GM21526 (cell line): ENCODE measurements at regions not wholly inside any gene's neighbourhood (a gene's known extent, or its start where the extent isn't known, plus 50 kb on each side); places are given as distances from the start of the nearest gene placed in this dataset.

Experiments
- ATAC-seq: cut with Tn5 transposase; IDR thresholded peaks from one replicate; pipeline ENCODE4 v1.9.1; 2021; ENCODE audit warnings: moderate library complexity; ENCODE audit not compliant: unreplicated experiment, low FRiP score

- ATAC-seq, result no peak
These were observed 124.3 kb upstream of the PDE5A start for GRCh38 chr4:119752936-119753335.

- no peak for ATAC-seq
These were observed 122.2 kb upstream of the PDE5A start for GRCh38 chr4:119750771-119751170.

GRCh38 chr4:119750048-119750447 lies 121.4 kb upstream of the PDE5A start:
- no peak for ATAC-seq

- no peak for ATAC-seq
These were observed 120.2 kb upstream of the PDE5A start for GRCh38 chr4:119748853-119749252.

GRCh38 chr4:119746951-119747350 lies 118.3 kb upstream of the PDE5A start:
- ATAC-seq, result no peak

GRCh38 chr4:119745351-119745750 lies 116.7 kb upstream of the PDE5A start:
- no peak for ATAC-seq

GRCh38 chr4:119744580-119744979 lies 116.0 kb upstream of the PDE5A start:
- ATAC-seq, result no peak

GRCh38 chr4:119743644-119744043 lies 115.0 kb upstream of the PDE5A start:
- ATAC-seq, result no peak

- ATAC-seq, result no peak
These were observed 111.2 kb upstream of the PDE5A start for GRCh38 chr4:119739796-119740195.

GRCh38 chr4:119738901-119739300 lies 110.3 kb upstream of the PDE5A start:
- no peak for ATAC-seq

GRCh38 chr4:119736559-119736958 lies 108.0 kb upstream of the PDE5A start:
- ATAC-seq, result no peak

GRCh38 chr4:119735165-119735651 lies 106.6 kb upstream of the PDE5A start:
- no peak for ATAC-seq

GRCh38 chr4:119733431-119733830 lies 104.8 kb upstream of the PDE5A start:
- no peak for ATAC-seq

GRCh38 chr4:119731778-119732177 lies 103.2 kb upstream of the PDE5A start:
- ATAC-seq, result no peak

- no peak for ATAC-seq
These were observed 102.6 kb upstream of the PDE5A start for GRCh38 chr4:119731146-119731742.

GRCh38 chr4:119730671-119730950 lies 102.0 kb upstream of the PDE5A start:
- ATAC-seq, result no peak

GRCh38 chr4:119729835-119730670 lies 101.4 kb upstream of the PDE5A start:
- no peak for ATAC-seq

- ATAC-seq, result no peak
These were observed 100.3 kb upstream of the PDE5A start for GRCh38 chr4:119728692-119729593.

GRCh38 chr4:119728185-119728584 lies 99.6 kb upstream of the PDE5A start:
- no peak for ATAC-seq

GRCh38 chr4:119726505-119726904 lies 97.9 kb upstream of the PDE5A start:
- no peak for ATAC-seq

GRCh38 chr4:119725688-119726330 lies 97.2 kb upstream of the PDE5A start:
- ATAC-seq, result no peak
